T-helper 1 cell (primary cell): ENCODE measurements at regions not wholly inside any gene's neighbourhood (a gene's known extent, or its start where the extent isn't known, plus 50 kb on each side); places are given as distances from the start of the nearest gene placed in this dataset.
"Not testable (repeated sequence)": the region's sequence is repeated elsewhere in the genome, so short reads cannot be mapped to it uniquely, and the experiment has no call there.

Source experiments
- DNase-seq, 5 donors: peaks; one replicate each; pipeline ENCODE4 v3.0.0-alpha.2; 2012 to 2020

DNA sequence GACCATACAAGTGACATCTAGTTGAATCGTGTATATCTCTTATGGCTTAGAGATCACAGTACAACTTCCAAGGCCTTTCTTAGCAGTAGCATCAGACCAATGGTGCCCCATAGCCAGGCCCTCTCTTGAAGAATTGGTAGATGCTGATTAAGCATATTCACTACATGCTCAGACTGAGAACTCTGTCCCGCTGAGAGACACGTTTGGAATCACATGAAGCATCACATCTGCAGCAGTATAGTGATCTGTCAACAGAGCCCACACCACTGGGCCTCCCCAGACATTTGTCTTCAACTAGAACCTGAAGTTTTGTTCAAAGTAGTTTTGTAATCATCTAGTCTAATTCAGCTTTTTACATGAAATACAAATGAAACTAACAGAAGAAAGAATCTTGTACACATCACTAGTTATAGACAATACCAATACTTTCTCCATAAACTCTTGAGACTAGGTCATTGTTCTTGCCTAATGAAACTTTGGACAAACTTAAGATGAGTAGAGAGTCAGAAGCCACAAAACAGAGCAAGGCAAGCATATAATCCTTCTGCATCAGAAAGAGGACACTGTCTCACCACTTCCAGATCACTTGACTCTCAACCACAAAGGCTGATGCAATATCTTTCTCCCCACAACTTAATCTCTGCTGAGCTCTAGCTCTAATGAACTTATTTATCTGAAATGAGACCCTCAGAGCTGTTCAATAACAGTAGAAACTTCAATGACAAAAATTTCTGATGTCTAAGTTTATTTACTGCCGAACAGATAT, 182.7 kb downstream of the TBX18 start:
- DNase-seq, result peak in 1 of 5 donors; percentile 56

DNA sequence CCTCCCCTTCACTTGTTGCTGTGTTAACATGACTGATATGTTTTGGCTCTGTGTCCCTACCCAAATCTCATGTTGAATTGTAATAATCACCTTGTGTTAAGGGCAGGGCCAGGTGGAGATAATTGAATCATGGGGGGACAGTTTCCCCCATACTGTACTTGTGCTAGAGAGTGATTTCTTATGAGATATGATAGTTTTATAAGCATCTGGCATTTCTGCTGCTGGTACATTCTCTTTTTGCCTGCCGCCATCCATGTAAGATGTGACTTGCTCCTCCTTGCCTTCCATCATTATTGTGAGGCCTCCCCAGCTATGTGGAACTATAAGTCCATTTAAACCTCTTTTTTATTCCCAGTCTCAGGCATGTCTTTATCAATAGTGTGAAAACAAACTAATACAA, 185.0 kb downstream of the TBX18 start:
- no peak for DNase-seq

DNA sequence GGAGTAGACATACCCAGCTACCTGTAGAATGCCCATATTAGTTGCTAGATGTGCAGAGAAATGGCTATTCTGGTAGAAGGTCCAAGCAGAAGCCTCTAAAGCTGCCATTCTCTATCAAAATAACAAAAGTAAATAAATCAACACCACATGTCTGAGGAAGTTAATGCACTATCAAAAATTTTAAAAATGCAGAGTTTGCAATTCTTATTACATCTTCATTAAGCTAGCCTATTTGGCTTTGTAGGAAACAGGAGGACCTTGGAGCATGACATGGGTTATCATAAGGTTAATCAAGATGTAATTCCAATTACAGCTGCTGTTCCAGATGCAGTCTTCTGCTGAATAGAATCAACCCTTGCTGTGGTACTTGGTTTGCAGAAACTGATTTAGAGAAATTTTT, 188.4 kb downstream of the TBX18 start:
- DNase-seq, result no peak

- peak in 1 of 5 donors; percentile 63 for DNase-seq
Observed at GRCh38 chr6:84575264-84575663, 189.1 kb downstream of the TBX18 start.

DNA sequence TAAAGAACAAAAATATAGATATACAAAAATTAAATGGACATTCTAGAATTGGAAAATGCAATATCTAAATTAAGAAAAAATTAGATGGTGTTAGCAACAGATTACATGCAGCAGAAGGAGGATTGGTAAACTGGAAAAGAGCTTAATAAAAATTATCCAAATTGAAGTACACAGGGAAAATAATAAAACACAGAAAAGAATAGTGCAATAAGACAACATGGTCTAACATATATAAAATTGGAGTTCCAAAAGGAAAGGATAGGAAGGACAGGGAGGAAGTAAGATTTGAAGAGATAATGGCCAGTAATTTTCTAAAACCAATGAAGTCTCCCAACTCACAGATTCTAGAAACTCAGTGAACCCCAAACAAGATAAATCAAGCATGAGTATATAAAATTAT, 194.5 kb downstream of the TBX18 start:
- no peak for DNase-seq

GRCh38 chr6:84568971-84569370, 195.4 kb downstream of the TBX18 start:
- DNase-seq, result no peak

DNA sequence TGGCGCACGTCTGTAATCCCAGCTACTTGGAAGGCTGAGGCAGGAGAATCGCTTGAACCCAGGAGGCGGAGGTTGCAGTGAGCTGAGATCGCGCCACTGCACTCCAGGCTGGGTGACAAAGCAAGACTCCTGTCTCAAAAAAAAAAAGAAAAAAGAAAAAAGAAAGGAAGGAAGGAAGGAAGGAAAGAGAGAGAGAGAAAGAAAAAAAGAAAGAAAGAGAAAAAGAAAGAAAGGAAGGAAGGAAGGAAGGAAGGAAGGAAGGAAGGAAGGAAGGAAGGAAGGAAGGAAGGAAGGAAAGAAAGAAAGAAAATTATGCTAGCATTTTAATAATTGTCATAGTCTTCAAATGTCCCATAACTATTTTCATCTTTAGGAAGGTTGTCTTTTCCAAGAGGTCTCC, 198.7 kb downstream of the TBX18 start:
- not testable (repeated sequence) for DNase-seq

- DNase-seq, result no peak
Observed at GRCh38 chr6:84560436-84561390, 203.7 kb downstream of the TBX18 start.

GRCh38 chr6:84556541-84557335, 207.7 kb downstream of the TBX18 start:
- no peak for DNase-seq

DNA sequence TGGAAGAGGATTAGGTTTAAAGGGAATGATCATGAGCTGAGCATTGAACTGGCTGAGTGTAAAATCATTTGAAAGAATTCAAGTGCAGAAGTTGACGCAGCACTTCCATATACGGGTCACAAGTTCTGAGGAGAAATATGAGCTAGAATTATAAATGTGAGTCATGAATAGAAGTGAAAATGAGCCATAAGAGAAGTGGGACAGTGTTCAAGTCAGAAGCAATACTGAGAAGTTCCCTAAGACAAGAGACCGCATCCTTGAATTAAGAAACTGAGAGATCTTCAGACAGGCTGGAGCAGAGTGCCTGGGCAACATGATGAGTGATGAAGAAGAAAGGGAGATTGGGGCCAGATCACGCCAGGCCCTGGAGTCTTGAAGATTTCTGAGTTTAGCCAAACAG, 209.7 kb downstream of the TBX18 start:
- DNase-seq, result no peak

DNA sequence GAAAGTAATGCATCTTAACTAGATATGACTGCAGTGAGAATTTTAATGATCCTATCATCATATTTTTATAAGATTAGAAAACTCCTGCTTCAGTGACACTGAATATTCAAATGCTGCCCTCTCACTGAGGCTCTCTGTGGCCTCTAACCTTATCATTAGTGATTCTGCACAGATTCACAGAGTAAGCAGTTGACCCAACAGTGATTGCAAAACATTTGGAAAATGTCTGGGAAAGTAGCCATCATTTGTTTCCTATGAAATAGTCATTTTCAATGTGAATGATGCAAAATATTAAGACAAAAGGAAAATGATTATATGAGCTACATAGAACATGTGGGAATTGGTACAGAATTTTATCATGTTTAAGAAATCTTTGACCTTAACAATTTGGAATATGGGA, 210.3 kb downstream of the TBX18 start:
- DNase-seq, result no peak

DNA sequence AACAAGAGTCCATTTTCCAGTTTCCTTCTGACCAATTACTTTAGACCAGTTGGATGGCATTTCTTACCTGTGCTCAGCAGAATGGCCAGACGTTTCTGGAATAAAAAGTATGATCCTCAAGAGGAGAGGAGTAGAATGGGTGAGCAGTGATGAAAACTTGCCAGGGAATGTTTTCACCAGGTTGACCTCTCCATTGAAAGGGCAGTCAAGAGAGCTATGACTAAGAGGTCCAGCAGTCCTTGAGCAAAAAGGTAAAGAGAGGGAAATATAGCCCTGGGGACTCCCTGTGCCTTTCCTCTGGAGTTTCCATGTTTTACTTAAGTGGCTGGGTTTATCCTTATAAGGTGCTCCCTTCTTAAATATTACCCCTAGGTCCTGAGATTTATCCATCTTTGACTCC, 210.9 kb downstream of the TBX18 start:
- DNase-seq, result no peak

- no peak for DNase-seq
Observed at GRCh38 chr6:84551797-84552196, 212.6 kb downstream of the TBX18 start.

- no peak for DNase-seq
Observed at GRCh38 chr6:84549917-84550316, 214.5 kb downstream of the TBX18 start.

- DNase-seq, result no peak
Observed at GRCh38 chr6:84547341-84547801, 217.0 kb downstream of the TBX18 start.

GRCh38 chr6:84546427-84546914, 217.9 kb downstream of the TBX18 start:
- DNase-seq, result no peak

- DNase-seq, result no peak
Observed at GRCh38 chr6:84539122-84539856, 225.1 kb downstream of the TBX18 start.

GRCh38 chr6:84536885-84537638, 227.3 kb downstream of the TBX18 start:
- DNase-seq, result no peak

DNA sequence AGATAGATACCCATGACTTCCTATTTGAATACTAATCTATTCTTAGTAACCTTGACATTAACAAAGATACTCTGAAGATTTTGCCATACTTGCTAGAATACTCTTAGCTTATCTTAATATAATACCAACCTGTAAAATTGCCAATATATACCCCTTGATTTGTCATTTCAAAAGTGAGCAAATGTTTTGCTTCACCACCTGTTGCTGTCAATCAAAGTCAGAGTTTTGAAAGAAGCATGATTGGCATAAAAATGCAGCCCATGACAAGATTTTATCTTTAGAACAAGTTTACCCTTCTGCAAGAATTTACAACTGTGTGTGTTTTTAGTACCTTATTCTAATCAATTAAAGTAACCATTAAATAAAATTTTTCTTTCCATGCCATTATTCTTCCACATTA, 236.2 kb downstream of the TBX18 start:
- no peak for DNase-seq

GRCh38 chr6:84526631-84527030, 237.8 kb downstream of the TBX18 start:
- DNase-seq, result no peak

DNA sequence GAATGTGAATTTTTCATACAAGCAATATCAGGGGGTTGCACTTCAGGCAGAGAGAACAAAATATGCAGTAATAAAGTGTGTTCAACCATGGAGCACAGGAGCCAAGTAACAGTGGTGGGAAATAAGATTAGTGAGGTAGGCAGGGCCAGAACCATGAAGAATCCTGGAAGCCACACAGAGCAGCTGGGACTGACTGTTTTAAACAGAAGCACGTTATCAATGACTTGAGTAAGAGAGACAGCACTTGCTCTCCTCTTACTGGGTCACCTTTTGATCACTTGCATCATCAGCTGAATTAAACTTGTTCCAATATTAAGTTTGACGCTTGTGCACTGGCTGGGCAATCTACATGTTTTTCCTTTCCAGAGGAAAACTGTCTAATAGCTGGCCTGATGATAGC, 238.5 kb downstream of the TBX18 start:
- no peak for DNase-seq
